ENCODE measurements at regions not wholly inside any gene's neighbourhood (a gene's known extent, or its start where the extent isn't known, plus 50 kb on each side); places are given as distances from the start of the nearest gene placed in this dataset.
"Not testable (repeated sequence)": the region's sequence is repeated elsewhere in the genome, so short reads cannot be mapped to it uniquely, and the experiment has no call there.

GRCh38 chr1:229141271-229141670, 129.6 kb upstream of the RAB4A start:
- DNase-seq = no peak

GRCh38 chr1:229141689-229142377, 129.1 kb upstream of the RAB4A start:
- no peak for DNase-seq

DNA sequence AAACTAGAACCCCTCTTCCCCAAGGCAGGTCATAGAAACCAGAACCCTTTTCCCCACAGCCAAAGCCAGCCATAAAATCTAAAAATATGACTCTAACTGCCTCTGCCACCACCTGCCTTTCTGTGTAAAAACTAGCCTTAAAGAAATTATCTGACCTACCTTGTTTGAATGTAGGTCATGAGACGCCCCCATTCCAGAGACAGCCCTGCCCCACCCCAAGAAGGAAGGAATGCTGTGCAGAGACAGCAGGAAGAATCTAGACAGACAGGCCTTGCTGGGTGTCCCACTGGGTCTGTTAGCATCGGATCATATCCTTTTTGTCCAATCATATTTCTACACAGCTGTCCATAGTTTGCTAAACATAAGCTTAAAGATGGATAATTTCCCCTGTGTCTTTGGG, 128.4 kb upstream of the RAB4A start:
- DNase-seq = no peak

- no peak for DNase-seq
Observed at GRCh38 chr1:229146647-229147046, 124.3 kb upstream of the RAB4A start.

GRCh38 chr1:229147072-229147471, 123.8 kb upstream of the RAB4A start:
- no peak for DNase-seq

- no peak for DNase-seq
Observed at GRCh38 chr1:229148041-229148671, 122.8 kb upstream of the RAB4A start.

DNA sequence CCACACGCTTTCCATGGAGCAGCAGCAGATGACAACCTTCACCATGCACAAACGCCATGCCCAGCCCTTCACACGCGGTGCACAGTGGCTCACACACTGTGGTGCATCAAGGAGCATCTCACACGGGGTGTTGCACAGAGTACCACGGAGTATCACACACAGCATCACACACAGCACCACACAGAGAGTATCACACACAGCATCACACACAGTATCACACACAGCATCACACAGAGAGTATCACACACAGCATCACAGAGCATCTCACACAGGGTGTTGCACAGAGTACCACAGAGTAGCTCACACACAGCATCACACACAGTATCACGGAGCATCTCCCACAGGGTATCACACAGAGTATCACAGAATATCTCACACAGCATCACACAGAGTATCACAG, 122.2 kb upstream of the RAB4A start:
- DNase-seq = no peak

- no peak for DNase-seq
Observed at GRCh38 chr1:229149435-229149834, 121.5 kb upstream of the RAB4A start.

- no peak for DNase-seq
Observed at GRCh38 chr1:229150518-229150917, 120.4 kb upstream of the RAB4A start.

DNA sequence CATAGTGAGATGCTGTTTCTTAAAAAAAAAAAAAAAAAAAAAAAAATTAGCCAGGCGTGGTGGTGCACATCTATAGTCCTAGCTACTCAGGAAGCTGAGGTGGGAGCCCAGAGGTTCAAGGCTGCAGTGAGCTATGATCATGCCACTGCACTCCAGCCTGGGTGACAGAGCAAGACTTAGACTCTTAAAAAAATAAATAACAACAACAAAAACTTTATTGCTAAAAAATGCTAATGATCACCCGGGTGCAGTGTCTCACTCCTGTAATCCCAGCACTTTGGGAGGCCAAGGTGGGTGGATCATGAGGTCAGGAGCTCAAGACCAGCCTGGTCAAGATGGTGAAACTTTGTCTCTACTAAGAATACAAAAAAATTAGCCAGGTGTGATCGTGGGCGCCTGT, 119.5 kb upstream of the RAB4A start:
- not testable (repeated sequence) for DNase-seq

- no peak for DNase-seq
Observed at GRCh38 chr1:229152311-229152710, 118.6 kb upstream of the RAB4A start.

DNA sequence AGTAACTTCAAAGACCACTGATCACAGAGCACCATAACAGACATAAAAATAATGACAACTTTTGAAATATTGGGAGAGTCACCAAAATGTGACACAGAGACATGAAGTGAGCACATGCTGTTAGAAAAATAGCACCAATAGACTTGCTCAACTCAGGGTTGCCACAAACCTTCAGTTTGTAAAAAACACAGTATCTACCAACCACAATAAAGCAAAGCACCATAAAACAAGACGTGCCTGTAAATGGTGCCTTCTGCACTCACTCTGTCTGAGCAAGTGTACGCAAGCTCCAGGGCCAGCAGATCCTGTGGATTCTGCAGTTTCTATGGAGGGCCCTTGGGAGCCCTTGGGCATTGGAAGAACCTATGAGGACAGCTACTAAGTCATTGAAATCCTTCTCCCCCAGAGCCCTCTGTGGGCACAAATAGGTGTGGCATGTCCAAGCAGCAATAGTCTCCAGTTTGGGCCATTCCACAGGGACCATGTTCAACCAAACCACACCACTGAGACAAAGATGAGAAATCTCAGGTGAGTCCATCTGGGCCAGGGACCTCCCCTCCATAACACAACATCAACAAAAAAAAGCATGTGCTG, 116.9 kb upstream of the RAB4A start:
- DNase-seq = peak; percentile 23 to 25

DNA sequence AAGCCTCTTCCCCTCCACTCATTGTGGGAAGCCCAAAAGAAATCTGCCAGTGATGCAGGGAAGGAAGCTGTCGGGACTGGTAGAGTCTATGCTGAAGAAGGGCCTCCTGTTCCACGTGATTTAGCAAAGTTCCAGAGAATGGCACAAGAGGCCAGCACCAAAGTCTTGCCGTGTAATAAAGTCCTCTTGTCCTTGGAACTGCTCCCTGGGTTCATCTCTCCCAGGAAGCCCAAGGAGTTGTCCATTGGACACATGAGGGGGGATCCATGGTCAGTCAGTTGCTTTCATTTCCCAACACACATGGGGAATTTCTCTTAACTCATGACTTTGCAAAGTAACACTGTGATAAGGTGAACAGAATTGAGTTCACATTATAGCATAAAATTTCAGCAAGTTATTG, 116.1 kb upstream of the RAB4A start:
- no peak for DNase-seq

- DNase-seq = no peak
Observed at GRCh38 chr1:229155472-229155871, 115.4 kb upstream of the RAB4A start.

DNA sequence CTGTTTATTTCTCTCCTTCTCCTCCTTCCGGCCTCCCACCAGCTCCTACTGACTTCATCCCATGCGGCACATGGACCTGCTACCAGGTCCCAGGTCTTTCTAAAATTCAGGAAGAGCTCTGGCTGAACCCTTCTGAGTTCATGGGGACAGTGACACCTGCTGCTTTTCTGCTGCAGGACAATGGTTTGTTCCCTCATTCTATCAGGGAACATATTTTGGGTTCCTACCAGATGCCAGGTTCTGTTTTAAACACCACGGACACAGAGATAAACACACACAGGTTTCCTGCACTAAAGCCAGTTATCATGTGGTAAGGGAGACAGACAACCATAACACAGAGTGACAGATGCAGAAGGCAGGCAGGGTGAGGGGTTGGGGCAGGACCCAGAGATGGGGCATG, 114.0 kb upstream of the RAB4A start:
- peak; percentile 19 to 52 for DNase-seq

GRCh38 chr1:229157480-229157879, 113.4 kb upstream of the RAB4A start:
- no peak for DNase-seq

DNA sequence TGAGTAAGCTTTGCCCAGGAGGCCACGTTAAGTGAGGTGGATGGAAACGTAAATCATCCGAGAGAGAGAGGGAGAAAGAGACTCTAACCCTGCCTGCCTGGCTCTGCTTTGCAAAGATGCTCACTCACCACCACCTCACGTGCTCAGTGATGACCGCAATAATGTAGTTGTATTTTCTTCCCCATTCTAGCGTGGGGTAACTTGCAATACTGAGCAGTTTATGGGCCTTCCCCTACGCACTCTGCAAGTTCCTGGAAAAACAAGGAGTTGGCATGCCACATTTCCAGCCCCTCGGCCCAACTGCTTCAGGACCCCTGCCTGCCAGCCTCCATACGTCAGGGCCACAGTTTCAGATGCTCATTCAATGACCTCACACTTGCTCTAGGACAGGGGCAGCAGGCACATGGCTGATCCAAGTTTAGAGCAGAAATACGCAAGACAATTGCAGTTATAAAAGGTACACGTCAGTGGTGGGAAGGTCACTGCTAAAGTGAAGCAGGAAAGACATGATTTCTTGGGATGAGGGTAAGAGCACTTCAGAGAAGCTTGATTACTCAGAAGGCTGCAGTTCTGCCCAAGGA, 112.5 kb upstream of the RAB4A start:
- peak; percentile 71 to 74 for DNase-seq

GRCh38 chr1:229158927-229159326, 112.0 kb upstream of the RAB4A start:
- DNase-seq = no peak

DNA sequence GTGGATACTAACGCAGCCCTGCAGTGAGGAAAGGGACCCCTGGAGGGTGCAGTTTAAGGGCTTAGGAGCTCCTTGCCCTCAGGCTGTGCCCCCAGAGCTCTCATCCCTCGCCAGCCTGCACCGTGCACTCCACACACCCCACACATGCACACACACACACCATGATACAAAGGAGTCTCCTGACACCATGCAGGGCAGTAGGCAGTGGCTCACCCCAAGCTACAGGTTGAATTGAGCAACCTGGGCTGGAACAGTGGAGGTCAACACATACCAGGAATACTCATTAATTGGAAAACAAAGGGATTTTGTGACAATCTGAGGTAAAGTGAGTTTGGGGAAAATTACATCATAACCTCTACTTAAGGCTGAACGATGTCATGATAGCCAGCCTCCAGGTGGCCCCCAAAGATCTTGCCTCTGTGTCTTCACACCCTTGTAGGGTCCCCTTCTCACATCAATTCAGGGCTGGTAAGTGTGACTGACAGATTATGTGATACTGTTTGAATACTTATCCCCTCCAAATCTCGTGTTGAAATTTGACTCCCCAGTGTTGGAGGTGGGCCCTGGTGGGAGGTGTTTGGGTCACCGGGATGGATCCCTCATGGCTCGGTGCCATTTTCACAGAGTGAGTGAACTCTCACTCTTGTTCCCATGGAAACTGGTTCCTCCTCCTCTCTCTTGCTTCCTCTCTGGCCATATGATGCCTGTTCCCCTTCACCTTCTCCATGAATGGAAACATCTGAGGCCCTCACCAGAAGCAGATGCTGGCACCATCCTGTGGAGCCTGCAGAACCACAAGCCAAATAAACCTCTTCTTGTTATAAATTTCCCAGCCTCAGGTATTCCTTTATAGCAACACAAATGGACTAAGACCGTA, 111.0 kb upstream of the RAB4A start:
- DNase-seq = no peak

DNA sequence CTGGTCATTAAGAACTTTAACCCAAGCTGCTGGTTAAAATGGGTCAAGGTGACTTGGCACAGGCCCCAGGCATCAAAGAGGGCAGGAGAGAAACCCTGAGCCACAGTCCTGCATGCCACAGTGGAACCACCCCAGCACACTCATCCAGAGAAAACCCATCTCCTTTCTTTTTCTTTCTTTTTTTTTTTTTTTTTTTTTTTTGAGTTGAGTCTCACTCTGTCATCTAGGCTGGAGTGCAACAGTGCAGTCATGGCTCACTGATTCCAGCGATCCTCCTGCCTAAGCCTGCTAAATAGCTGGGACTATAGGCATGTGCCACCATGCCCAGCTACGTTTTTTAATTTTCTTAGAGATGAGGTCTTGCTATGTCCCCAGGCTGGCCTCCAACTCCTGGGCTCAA, 109.2 kb upstream of the RAB4A start:
- DNase-seq = no peak

DNA sequence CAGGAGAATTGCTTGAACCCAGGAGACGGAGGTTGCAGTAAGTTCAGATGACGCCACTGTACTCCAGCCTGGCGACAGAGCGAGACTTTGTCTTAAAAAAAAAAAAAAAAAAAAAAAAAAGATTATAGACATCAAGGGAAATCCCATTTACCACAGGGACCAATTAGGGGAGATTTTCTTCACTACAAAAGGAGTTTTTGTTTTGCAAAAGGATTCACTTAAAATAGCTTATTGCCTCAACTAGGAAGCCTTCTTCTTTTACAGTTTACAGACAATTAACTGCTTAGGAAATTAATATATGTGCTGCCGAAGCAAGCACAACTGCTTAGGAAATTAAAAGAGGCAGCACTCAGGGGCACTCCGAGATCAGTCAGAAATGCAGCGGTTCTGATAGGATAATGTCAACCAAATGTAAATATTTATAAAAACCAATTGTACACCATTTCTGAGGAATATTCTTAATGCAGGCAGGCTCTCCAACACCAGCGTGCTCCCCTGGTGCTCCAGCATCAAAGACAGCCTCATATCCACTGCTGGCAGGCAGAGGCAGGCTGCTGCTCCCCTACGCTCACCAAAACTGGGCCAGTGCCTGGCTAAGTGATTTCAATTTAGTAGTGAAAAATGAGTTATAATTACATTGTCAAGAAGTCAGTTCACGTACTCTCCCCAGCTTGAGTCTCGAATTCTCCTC, 107.9 kb upstream of the RAB4A start:
- no peak for DNase-seq

DNA sequence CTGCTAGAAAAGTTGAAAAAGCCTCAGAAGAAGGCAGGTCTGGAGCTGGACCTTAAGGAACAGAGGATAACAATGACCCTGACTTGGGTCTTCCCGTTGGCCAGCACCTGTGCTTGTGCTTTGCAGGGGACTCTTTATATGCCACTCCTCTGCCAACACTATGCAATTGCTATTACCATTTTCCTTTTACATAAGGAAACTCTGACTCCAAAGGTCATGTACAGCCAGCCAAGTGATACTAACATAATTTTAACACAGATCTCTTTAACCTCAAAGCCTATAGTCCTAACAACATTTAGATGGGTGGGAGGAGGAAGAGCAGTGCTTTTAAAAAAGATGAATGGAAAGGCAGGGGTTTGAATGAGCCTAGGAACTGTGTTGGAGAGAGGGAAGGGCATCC, 106.6 kb upstream of the RAB4A start:
- DNase-seq = no peak

Data from AML-193 (cell line).